A549 (cell line): ENCODE measurements at regions not wholly inside any gene's neighbourhood (a gene's known extent, or its start where the extent isn't known, plus 50 kb on each side); places are given as distances from the start of the nearest gene placed in this dataset.

ENCODE experiments used
- ATAC-seq, 2 experiments: fragments of 200-7000 bp in 1 of 2; fragments of >200 bp in 1 of 2; cut with Nextera tagmentation in 1 of 2; cut with Tn5 transposase in 1 of 2; 3 replicates each; pipeline versions ENCODE4 v1.8.0 to v1.9.1; 2018 to 2020; ENCODE audit warnings: mild to moderate bottlenecking in 1 of 2, moderate library complexity in 1 of 2
- CTCF ChIA-PET: fragments of 300-600 bp; sonication (Branson Sonifier 250); formaldehyde crosslinking; extraction: SDS; loops from one replicate; lab custom pipeline; 2021; ENCODE audit warnings: antibody characterized with exemption, inconsistent platforms; lab: Yijun Ruan, JAX
- POLR2A ChIA-PET: fragments of 350-600 bp; formaldehyde crosslinking; extraction: SDS; loops from one replicate; lab custom pipeline; 2021; ENCODE audit warnings: antibody characterized with exemption, inconsistent platforms; lab: Yijun Ruan, JAX
- DNase-seq, 2 experiments: peaks; one replicate each; pipeline versions ENCODE4 v3.0.0 to v3.0.0-alpha.2; 2011 to 2016; ENCODE audit warnings: low read depth in 1 of 2, low spot score in 1 of 2
- FAIRE-seq: peaks from 2 replicates; lab custom pipeline; 2011; peaks lifted over from hg19 to GRCh38; lab: Jason Lieb, UNC
- H3K27ac ChIP-seq, 2 experiments: fragments of >200 bp; sonication (Bioruptor Twin); formaldehyde crosslinking; 3 replicates each; pipeline ENCODE4 v1.5.1; 2016 to 2017
- H3K4me1 ChIP-seq: fragments of >200 bp; sonication (Bioruptor Twin); formaldehyde crosslinking; 3 replicates; pipeline ENCODE4 v1.6.1; 2016
- H3K4me2 ChIP-seq: fragments of >200 bp; sonication (Bioruptor Twin); formaldehyde crosslinking; 3 replicates; pipeline ENCODE4 v1.6.1; 2016
- H3K4me3 ChIP-seq: fragments of >200 bp; sonication (Bioruptor Twin); formaldehyde crosslinking; 3 replicates; pipeline ENCODE4 v1.5.1; 2016
- H3K9me3 ChIP-seq: fragments of >200 bp; sonication (Bioruptor Twin); formaldehyde crosslinking; 3 replicates; pipeline ENCODE4 v1.6.1; 2016
- BHLHE40 ChIP-seq: IDR thresholded peaks from 2 replicates; pipeline ENCODE4 v1.6.1; 2012; ENCODE audit warnings: low read depth, low read length, inconsistent platforms
- CBX8 ChIP-seq: fragments of 200-600 bp; sonication (generic); IDR thresholded peaks from 2 replicates; pipeline ENCODE4 v1.6.1; 2016
- CHD2 ChIP-seq: fragments of 150-350 bp; IDR thresholded peaks from 2 replicates; pipeline ENCODE4 v1.6.1; 2014; ENCODE audit warnings: low read length; ENCODE audit not compliant: partially characterized antibody
- CHD4 ChIP-seq: fragments of 200-600 bp; sonication (generic); IDR thresholded peaks from 2 replicates; pipeline ENCODE4 v1.6.1; 2016; ENCODE audit warnings: antibody characterized with exemption, mild to moderate bottlenecking, borderline replicate concordance
- EHF ChIP-seq: fragments of 250-450 bp; sonication (Bioruptor Pico); IDR thresholded peaks from 2 replicates; pipeline ENCODE4 v1.5.0; 2020; ENCODE audit warnings: mild to moderate bottlenecking
- EP300 ChIP-seq, 2 experiments: fragments of >200 bp; sonication (Bioruptor Twin); formaldehyde crosslinking; IDR thresholded peaks; 2 replicates in 1 of 2; 3 replicates in 1 of 2; pipeline ENCODE4 v1.6.1; 2016 to 2017
- GATA3 ChIP-seq: IDR thresholded peaks from 2 replicates; pipeline ENCODE4 v1.6.1; 2012; ENCODE audit warnings: borderline replicate concordance
- HES2 ChIP-seq: fragments of >200 bp; sonication (Bioruptor Twin); formaldehyde crosslinking; IDR thresholded peaks from 2 replicates; pipeline ENCODE4 v1.6.1; 2016
- HOXB13 ChIP-seq: fragments of 250-450 bp; sonication (Bioruptor Pico); IDR thresholded peaks from 2 replicates; pipeline ENCODE4 v1.5.0; 2020; ENCODE audit warnings: low read depth, mild to moderate bottlenecking, moderate library complexity
- JUN ChIP-seq, 2 experiments: fragments of >200 bp; sonication (Bioruptor Twin); formaldehyde crosslinking; IDR thresholded peaks; 2 replicates in 1 of 2; 3 replicates in 1 of 2; pipeline ENCODE4 v1.6.1; 2016 to 2017
- KDM1A ChIP-seq: fragments of 200-600 bp; sonication (generic); IDR thresholded peaks from 2 replicates; pipeline ENCODE4 v1.6.1; 2016; ENCODE audit warnings: low read depth, mild to moderate bottlenecking
- PBX3 ChIP-seq: IDR thresholded peaks from 2 replicates; pipeline ENCODE4 v1.6.1; 2012
- PHF8 ChIP-seq: fragments of 200-600 bp; sonication (generic); IDR thresholded peaks from 2 replicates; pipeline ENCODE4 v1.6.1; 2016; ENCODE audit warnings: low read depth, mild to moderate bottlenecking, antibody characterized with exemption, moderate library complexity, borderline replicate concordance
- RAD21 ChIP-seq, 2 experiments: fragments of >200 bp in 1 of 2; sonication (Bioruptor Twin) in 1 of 2; formaldehyde crosslinking in 1 of 2; IDR thresholded peaks in 1 of 2; conservative IDR thresholded peaks in 1 of 2; 2 replicates in 1 of 2; 3 replicates in 1 of 2; pipeline ENCODE4 v1.6.1; 2012 to 2018; ENCODE audit warnings: inconsistent platforms in 1 of 2
- RCOR1 ChIP-seq: fragments of 150-350 bp; IDR thresholded peaks from 2 replicates; pipeline ENCODE4 v1.6.1; 2014; ENCODE audit warnings: antibody characterized with exemption, low read length, low read depth
- REST ChIP-seq: fragments of 200-600 bp; sonication (generic); IDR thresholded peaks from 2 replicates; pipeline ENCODE4 v1.6.1; 2016; ENCODE audit warnings: antibody characterized with exemption, mild to moderate bottlenecking, moderate library complexity
- RFX5 ChIP-seq: fragments of 450-650 bp; IDR thresholded peaks from 2 replicates; pipeline ENCODE4 v1.7.1; 2014; ENCODE audit warnings: antibody characterized with exemption, mild to moderate bottlenecking, moderate library complexity
- SMC3 ChIP-seq: fragments of >200 bp; sonication (Bioruptor Twin); formaldehyde crosslinking; IDR thresholded peaks from 3 replicates; pipeline ENCODE4 v1.6.1; 2018; ENCODE audit warnings: inconsistent platforms
- SREBF2 ChIP-seq: fragments of 450-650 bp; IDR thresholded peaks from 2 replicates; pipeline ENCODE4 v1.6.1; 2014; ENCODE audit warnings: mild to moderate bottlenecking, moderate library complexity
- TP53 ChIP-seq: fragments of 250-450 bp; sonication (Bioruptor Pico); IDR thresholded peaks from 2 replicates; pipeline ENCODE4 v1.5.0; 2021; ENCODE audit warnings: mild to moderate bottlenecking, moderate library complexity
- ZNF302 ChIP-seq: fragments of 250-450 bp; sonication (Bioruptor Pico); IDR thresholded peaks from 2 replicates; pipeline ENCODE4 v1.9.0; 2021; ENCODE audit warnings: inconsistent platforms, mild to moderate bottlenecking, moderate library complexity
- whole genome bisulfite sequencing: methylation state at CpG from one replicate; pipeline ENCODE4 v1.1.6; 2017; ENCODE audit errors: missing lambda C conversion rate; 5-methylcytosine and 5-hydroxymethylcytosine counted together
- TF ChIP-seq, protein P1 (sequence below): fragments of 250-450 bp; sonication (Bioruptor Pico); IDR thresholded peaks from 2 replicates; pipeline ENCODE4 v1.5.0; 2020; ENCODE audit warnings: low read depth, mild to moderate bottlenecking, moderate library complexity
- TF ChIP-seq, protein P2 (sequence below): fragments of >200 bp; sonication (Bioruptor Twin); formaldehyde crosslinking; IDR thresholded peaks from 3 replicates; pipeline ENCODE4 v1.5.1; 2016

GRCh38 chr6:134111062-134111677 is 58.7 kb upstream of the SLC2A12 start:
- ChIA-PET POLR2A (no interaction called here), CTCF (interaction anchor here (0.5 to 6.6 kb wide), 11 partner anchors 12 to 836 kb away, joined by 3 to 61 read pairs (median 5); no protein-coding TSS in a partner anchor)
- H3K27ac ChIP-seq, result no peak overlapping the region; a peak in 1 of 6 replicates
- H3K4me3 ChIP-seq, result no peak overlapping the region
- WGBS, result 47% methylated on average over 4 of the region's 4 CpGs
- TF ChIP-seq, protein P1, sequence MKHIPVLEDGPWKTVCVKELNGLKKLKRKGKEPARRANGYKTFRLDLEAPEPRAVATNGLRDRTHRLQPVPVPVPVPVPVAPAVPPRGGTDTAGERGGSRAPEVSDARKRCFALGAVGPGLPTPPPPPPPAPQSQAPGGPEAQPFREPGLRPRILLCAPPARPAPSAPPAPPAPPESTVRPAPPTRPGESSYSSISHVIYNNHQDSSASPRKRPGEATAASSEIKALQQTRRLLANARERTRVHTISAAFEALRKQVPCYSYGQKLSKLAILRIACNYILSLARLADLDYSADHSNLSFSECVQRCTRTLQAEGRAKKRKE (CRISPR knock-in tag), result no peak
- TF ChIP-seq EP300 (IDR thresholded peaks at IDR 0.05), result no peak
- no peak for TF ChIP-seq RCOR1
- TF ChIP-seq TP53 (CRISPR knock-in tag), result no peak
- TF ChIP-seq HOXB13, result no peak
- TF ChIP-seq RFX5, result no peak
- no peak for TF ChIP-seq EHF (CRISPR knock-in tag)
- TF ChIP-seq SMC3, result peak; percentile 54
- TF ChIP-seq BHLHE40, result no peak
- no peak for TF ChIP-seq KDM1A
- no peak for TF ChIP-seq SREBF2
- no peak for TF ChIP-seq GATA3
- TF ChIP-seq PHF8, result no peak
- TF ChIP-seq REST, result no peak
- no peak for TF ChIP-seq PBX3
- peak; percentile 32 to 46; a peak in 2 of 5 replicates for TF ChIP-seq RAD21 (conservative IDR thresholded peaks at IDR 0.05 in 1 of 2, IDR thresholded peaks at IDR 0.05 in 1 of 2)
- TF ChIP-seq CBX8, result no peak
- no peak for TF ChIP-seq HES2
- TF ChIP-seq CHD4, result no peak
- TF ChIP-seq ZNF302 (CRISPR knock-in tag), result no peak
- no peak for TF ChIP-seq CHD2
- TF ChIP-seq JUN (IDR thresholded peaks at IDR 0.05), result no peak
- TF ChIP-seq, protein P2, sequence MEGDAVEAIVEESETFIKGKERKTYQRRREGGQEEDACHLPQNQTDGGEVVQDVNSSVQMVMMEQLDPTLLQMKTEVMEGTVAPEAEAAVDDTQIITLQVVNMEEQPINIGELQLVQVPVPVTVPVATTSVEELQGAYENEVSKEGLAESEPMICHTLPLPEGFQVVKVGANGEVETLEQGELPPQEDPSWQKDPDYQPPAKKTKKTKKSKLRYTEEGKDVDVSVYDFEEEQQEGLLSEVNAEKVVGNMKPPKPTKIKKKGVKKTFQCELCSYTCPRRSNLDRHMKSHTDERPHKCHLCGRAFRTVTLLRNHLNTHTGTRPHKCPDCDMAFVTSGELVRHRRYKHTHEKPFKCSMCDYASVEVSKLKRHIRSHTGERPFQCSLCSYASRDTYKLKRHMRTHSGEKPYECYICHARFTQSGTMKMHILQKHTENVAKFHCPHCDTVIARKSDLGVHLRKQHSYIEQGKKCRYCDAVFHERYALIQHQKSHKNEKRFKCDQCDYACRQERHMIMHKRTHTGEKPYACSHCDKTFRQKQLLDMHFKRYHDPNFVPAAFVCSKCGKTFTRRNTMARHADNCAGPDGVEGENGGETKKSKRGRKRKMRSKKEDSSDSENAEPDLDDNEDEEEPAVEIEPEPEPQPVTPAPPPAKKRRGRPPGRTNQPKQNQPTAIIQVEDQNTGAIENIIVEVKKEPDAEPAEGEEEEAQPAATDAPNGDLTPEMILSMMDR, result peak; percentile 75
- no peak overlapping the region for H3K4me2 ChIP-seq
- DNase-seq (peak; percentile 53 to 72), ATAC-seq (peak; percentile 14 to 44; a peak in 3 of 6 replicates), FAIRE-seq (no peak)
- H3K4me1 ChIP-seq, result peaks cover 27% of the 10 kb centered on the region
- no peaks in the 10 kb centered on the region for H3K9me3 ChIP-seq
